Endothelial cell of umbilical vein (primary cell): ENCODE measurements at regions not wholly inside any gene's neighbourhood (a gene's known extent, or its start where the extent isn't known, plus 50 kb on each side); places are given as distances from the start of the nearest gene placed in this dataset.

Experiments used
- CTCF ChIP-seq, 2 donors: IDR thresholded peaks; 1 replicate in 1 of 2; 2 replicates in 1 of 2; pipeline ENCODE4 v1.5.1; 2011; ENCODE audit warnings: low read length in 2 of 2, mild to moderate bottlenecking in 2 of 2, moderate library complexity in 2 of 2, control low read depth in 1 of 2, inconsistent platforms in 1 of 2, low read depth in 1 of 2; ENCODE audit not compliant: insufficient read depth in 1 of 2; ENCODE audit errors: extremely low read depth in 1 of 2
- EZH2 ChIP-seq: IDR thresholded peaks from 2 replicates; pipeline ENCODE4 v1.6.1; 2012; ENCODE audit warnings: borderline replicate concordance, low read depth, mild to moderate bottlenecking, moderate library complexity, low read length, inconsistent platforms; ENCODE audit not compliant: severe bottlenecking
- GATA2 ChIP-seq: IDR thresholded peaks from 2 replicates; pipeline ENCODE4 v1.7.0; 2011; ENCODE audit warnings: low read depth, mild to moderate bottlenecking, moderate library complexity, mixed read lengths, low read length; ENCODE audit not compliant: insufficient read length, insufficient read depth
- JUN ChIP-seq: IDR thresholded peaks from 2 replicates; pipeline ENCODE4 v1.6.1; 2011; ENCODE audit warnings: borderline replicate concordance, low read depth; ENCODE audit not compliant: insufficient read length, insufficient read depth
- MAX ChIP-seq: IDR thresholded peaks from 2 replicates; pipeline ENCODE4 v1.6.1; 2011; ENCODE audit not compliant: insufficient read depth, insufficient read length
- MYC ChIP-seq: IDR thresholded peaks from one replicate; pipeline ENCODE4 v1.6.1; 2011; ENCODE audit warnings: mild to moderate bottlenecking, low read depth, low read length
- POLR2A ChIP-seq: IDR thresholded peaks from 2 replicates; pipeline ENCODE4 v1.6.1; 2012; ENCODE audit warnings: low read depth, mild to moderate bottlenecking, control low read depth, low read length
- POLR2AphosphoS5 ChIP-seq: IDR thresholded peaks from 2 replicates; pipeline ENCODE4 v1.6.1; 2012; ENCODE audit warnings: low read depth, mild to moderate bottlenecking, control low read depth, low read length, moderate library complexity; ENCODE audit not compliant: insufficient read depth

- TF ChIP-seq POLR2A (no peak), CTCF (IDR thresholded peaks at IDR 0.05; ENCODE audit: extremely low read depth in 1 of 2, insufficient read depth in 1 of 2, low read depth in 1 of 2, low read length in 2 of 2) (no peak), POLR2AphosphoS5 (no peak), MYC (no peak), EZH2 (no peak), JUN (no peak), GATA2 (no peak), MAX (no peak)
Observed at GRCh38 chr2:37571587-37572136, 99.8 kb downstream of the CDC42EP3 start.
